WTC11 (cell line): ENCODE measurements at regions not wholly inside any gene's neighbourhood (a gene's known extent, or its start where the extent isn't known, plus 50 kb on each side); places are given as distances from the start of the nearest gene placed in this dataset.

Experiments
- ATAC-seq: fragments of 200-7000 bp; cut with Tn5 transposase; 2 replicates; pipeline ENCODE4 v1.10.0; 2021; ENCODE audit warnings: mild to moderate bottlenecking, moderate library complexity
- CTCF ChIA-PET: fragments of 300-600 bp; sonication (Branson Sonifier 250); formaldehyde crosslinking; loops from one replicate; lab custom pipeline; 2021; ENCODE audit warnings: antibody characterized with exemption; lab: Charles Lee
- POLR2A ChIA-PET: fragments of 350-600 bp; sonication (Branson Sonifier 250); formaldehyde crosslinking; loops from one replicate; lab custom pipeline; 2021; ENCODE audit warnings: antibody characterized with exemption; lab: Charles Lee
- DNase-seq: peaks from one replicate; pipeline ENCODE4 v3.0.0; 2021; ENCODE audit warnings: low spot score
- H3K27ac Mint-ChIP-seq: 2 replicates; pipeline ENCODE4 v1.8.0; 2021; ENCODE audit warnings: mixed read lengths
- H3K27me3 Mint-ChIP-seq: 2 replicates; pipeline ENCODE4 v1.8.0; 2021; ENCODE audit warnings: low read depth, mild to moderate bottlenecking, moderate library complexity, mixed read lengths
- H3K36me3 Mint-ChIP-seq: 2 replicates; pipeline ENCODE4 v1.8.0; 2021; ENCODE audit warnings: mixed read lengths
- H3K4me1 Mint-ChIP-seq: 2 replicates; pipeline ENCODE4 v1.8.0; 2022; ENCODE audit warnings: mixed read lengths
- H3K4me3 Mint-ChIP-seq: 2 replicates; pipeline ENCODE4 v1.8.0; 2021; ENCODE audit warnings: mild to moderate bottlenecking, moderate library complexity, mixed read lengths
- H3K9me3 Mint-ChIP-seq: 2 replicates; pipeline ENCODE4 v1.8.0; 2021; ENCODE audit warnings: mixed read lengths
- ETV6 ChIP-seq: sonication (generic); formaldehyde crosslinking; IDR thresholded peaks from 2 replicates; pipeline ENCODE4 v1.8.1; 2022; ENCODE audit warnings: mild to moderate bottlenecking, missing genetic modification reagents
- IRF2 ChIP-seq: sonication (generic); formaldehyde crosslinking; IDR thresholded peaks from 2 replicates; pipeline ENCODE4 v1.8.0; 2022; ENCODE audit warnings: low read depth, missing genetic modification reagents, borderline replicate concordance
- JAZF1 ChIP-seq: fragments of 250-450 bp; sonication (Bioruptor Pico); IDR thresholded peaks from 2 replicates; pipeline ENCODE4 v1.9.0; 2021; ENCODE audit warnings: moderate library complexity, mild to moderate bottlenecking, inconsistent platforms
- KAT7 ChIP-seq: sonication (generic); formaldehyde crosslinking; IDR thresholded peaks from 2 replicates; pipeline ENCODE4 v1.8.1; 2023; ENCODE audit warnings: missing genetic modification reagents, mild to moderate bottlenecking, borderline replicate concordance
- MYBL2 ChIP-seq: sonication (generic); formaldehyde crosslinking; IDR thresholded peaks from 2 replicates; pipeline ENCODE4 v1.8.1; 2023; ENCODE audit warnings: mild to moderate bottlenecking, moderate library complexity, missing genetic modification reagents
- NR3C1 ChIP-seq: sonication (generic); formaldehyde crosslinking; conservative IDR thresholded peaks from 2 replicates; pipeline ENCODE4 v1.8.1; 2023; ENCODE audit warnings: low read depth, mild to moderate bottlenecking, missing genetic modification reagents
- SMAD4 ChIP-seq: sonication (generic); formaldehyde crosslinking; IDR thresholded peaks from 2 replicates; pipeline ENCODE4 v1.8.0; 2022; ENCODE audit warnings: mild to moderate bottlenecking, missing genetic modification reagents
- TEAD4 ChIP-seq: sonication (generic); formaldehyde crosslinking; IDR thresholded peaks from 2 replicates; pipeline ENCODE4 v1.8.0; 2022; ENCODE audit warnings: mild to moderate bottlenecking, missing genetic modification reagents
- ZNF416 ChIP-seq: fragments of 250-450 bp; sonication (Bioruptor Pico); IDR thresholded peaks from 2 replicates; pipeline ENCODE4 v1.9.0; 2021; ENCODE audit warnings: mild to moderate bottlenecking, inconsistent platforms
- TF ChIP-seq, protein P1 (sequence below): sonication (generic); formaldehyde crosslinking; IDR thresholded peaks from 2 replicates; pipeline ENCODE4 v1.8.0; 2023; ENCODE audit warnings: mild to moderate bottlenecking, missing genetic modification reagents
- TF ChIP-seq, protein P2 (sequence below): sonication (generic); formaldehyde crosslinking; IDR thresholded peaks from 2 replicates; pipeline ENCODE4 v1.8.1; 2022; ENCODE audit warnings: mild to moderate bottlenecking, missing genetic modification reagents, moderate library complexity, borderline replicate concordance
- TF ChIP-seq, protein P3 (sequence below): sonication (generic); formaldehyde crosslinking; IDR thresholded peaks from 2 replicates; pipeline ENCODE4 v1.8.1; 2023; ENCODE audit warnings: mild to moderate bottlenecking, missing genetic modification reagents, moderate library complexity
- TF ChIP-seq, protein P4 (sequence below): fragments of 250-450 bp; sonication (Bioruptor Pico); IDR thresholded peaks from 2 replicates; pipeline ENCODE4 v1.8.0; 2021; ENCODE audit warnings: mild to moderate bottlenecking
- TF ChIP-seq, protein P5 (sequence below): sonication (generic); formaldehyde crosslinking; IDR thresholded peaks from 2 replicates; pipeline ENCODE4 v1.8.0; 2022; ENCODE audit warnings: mild to moderate bottlenecking, missing genetic modification reagents
- TF ChIP-seq, protein P6 (sequence below): sonication (generic); formaldehyde crosslinking; conservative IDR thresholded peaks from 2 replicates; pipeline ENCODE4 v1.8.1; 2022; ENCODE audit warnings: mild to moderate bottlenecking, missing genetic modification reagents
- TF ChIP-seq, protein P7 (sequence below): sonication (generic); formaldehyde crosslinking; IDR thresholded peaks from 2 replicates; pipeline ENCODE4 v1.8.0; 2023; ENCODE audit warnings: missing genetic modification reagents, mild to moderate bottlenecking, borderline replicate concordance
- TF ChIP-seq, protein P8 (sequence below): sonication (generic); formaldehyde crosslinking; IDR thresholded peaks from 2 replicates; pipeline ENCODE4 v1.8.1; 2023; ENCODE audit warnings: mild to moderate bottlenecking, missing genetic modification reagents, moderate library complexity

DNA sequence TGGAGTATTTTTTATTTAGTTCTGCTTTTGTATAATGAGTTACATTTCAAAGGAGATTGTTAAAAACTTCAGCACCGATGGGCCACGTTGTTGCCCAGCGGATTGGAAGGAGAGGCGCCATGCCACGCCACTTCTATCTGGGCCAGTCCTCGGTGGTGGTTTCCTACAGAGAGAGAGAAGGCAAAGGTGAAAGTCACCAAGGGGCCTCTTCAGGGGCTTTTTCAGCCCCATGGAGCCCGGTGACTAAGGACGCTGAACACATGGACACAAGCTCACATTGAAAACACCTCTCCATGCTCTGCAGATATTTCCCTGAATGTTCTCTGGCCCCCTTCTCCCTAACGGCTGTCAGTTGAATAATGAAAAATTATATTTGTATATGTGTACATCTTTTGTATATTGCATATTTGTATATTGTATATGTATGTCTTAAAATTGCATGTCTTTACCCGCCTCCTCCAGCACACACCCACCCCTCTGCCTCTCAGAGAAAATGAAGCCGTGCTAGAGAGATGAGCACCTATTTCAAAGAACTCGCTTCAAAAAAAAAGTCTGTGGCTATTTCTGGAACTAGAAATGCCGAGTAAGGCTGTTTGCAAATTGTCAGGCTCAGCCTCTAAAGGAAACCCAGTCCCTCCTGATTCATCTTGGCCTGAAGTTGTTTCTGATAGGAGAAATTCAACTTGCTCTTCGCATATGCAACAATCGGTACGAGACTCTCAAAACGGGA lies 91.9 kb upstream of the CDH4 start:
- no peak for ATAC-seq
- H3K27me3 Mint-ChIP-seq = peaks cover 77% of the 10 kb centered on the region
- CTCF ChIA-PET = interaction anchor here (0.6 kb wide), 1 partner anchor 1709 kb away, joined by 3 read pairs; no protein-coding TSS in a partner anchor
- H3K4me3 Mint-ChIP-seq = no peak overlapping the region
- no peak overlapping the region for H3K27ac Mint-ChIP-seq
- H3K9me3 Mint-ChIP-seq = peaks cover 20% of the 10 kb centered on the region
- no peak for DNase-seq
- TF ChIP-seq, protein P1, sequence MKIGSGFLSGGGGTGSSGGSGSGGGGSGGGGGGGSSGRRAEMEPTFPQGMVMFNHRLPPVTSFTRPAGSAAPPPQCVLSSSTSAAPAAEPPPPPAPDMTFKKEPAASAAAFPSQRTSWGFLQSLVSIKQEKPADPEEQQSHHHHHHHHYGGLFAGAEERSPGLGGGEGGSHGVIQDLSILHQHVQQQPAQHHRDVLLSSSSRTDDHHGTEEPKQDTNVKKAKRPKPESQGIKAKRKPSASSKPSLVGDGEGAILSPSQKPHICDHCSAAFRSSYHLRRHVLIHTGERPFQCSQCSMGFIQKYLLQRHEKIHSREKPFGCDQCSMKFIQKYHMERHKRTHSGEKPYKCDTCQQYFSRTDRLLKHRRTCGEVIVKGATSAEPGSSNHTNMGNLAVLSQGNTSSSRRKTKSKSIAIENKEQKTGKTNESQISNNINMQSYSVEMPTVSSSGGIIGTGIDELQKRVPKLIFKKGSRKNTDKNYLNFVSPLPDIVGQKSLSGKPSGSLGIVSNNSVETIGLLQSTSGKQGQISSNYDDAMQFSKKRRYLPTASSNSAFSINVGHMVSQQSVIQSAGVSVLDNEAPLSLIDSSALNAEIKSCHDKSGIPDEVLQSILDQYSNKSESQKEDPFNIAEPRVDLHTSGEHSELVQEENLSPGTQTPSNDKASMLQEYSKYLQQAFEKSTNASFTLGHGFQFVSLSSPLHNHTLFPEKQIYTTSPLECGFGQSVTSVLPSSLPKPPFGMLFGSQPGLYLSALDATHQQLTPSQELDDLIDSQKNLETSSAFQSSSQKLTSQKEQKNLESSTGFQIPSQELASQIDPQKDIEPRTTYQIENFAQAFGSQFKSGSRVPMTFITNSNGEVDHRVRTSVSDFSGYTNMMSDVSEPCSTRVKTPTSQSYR (CRISPR knock-in tag) = no peak
- no peak for TF ChIP-seq MYBL2 (CRISPR knock-in tag)
- no peak for TF ChIP-seq KAT7 (CRISPR knock-in tag)
- no peak for TF ChIP-seq SMAD4 (CRISPR knock-in tag)
- TF ChIP-seq ZNF416 (CRISPR knock-in tag) = no peak
- TF ChIP-seq, protein P2, sequence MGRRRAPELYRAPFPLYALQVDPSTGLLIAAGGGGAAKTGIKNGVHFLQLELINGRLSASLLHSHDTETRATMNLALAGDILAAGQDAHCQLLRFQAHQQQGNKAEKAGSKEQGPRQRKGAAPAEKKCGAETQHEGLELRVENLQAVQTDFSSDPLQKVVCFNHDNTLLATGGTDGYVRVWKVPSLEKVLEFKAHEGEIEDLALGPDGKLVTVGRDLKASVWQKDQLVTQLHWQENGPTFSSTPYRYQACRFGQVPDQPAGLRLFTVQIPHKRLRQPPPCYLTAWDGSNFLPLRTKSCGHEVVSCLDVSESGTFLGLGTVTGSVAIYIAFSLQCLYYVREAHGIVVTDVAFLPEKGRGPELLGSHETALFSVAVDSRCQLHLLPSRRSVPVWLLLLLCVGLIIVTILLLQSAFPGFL (CRISPR knock-in tag) = no peak
- TF ChIP-seq, protein P3, sequence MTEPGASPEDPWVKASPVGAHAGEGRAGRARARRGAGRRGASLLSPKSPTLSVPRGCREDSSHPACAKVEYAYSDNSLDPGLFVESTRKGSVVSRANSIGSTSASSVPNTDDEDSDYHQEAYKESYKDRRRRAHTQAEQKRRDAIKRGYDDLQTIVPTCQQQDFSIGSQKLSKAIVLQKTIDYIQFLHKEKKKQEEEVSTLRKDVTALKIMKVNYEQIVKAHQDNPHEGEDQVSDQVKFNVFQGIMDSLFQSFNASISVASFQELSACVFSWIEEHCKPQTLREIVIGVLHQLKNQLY (CRISPR knock-in tag) = no peak
- TF ChIP-seq, protein P4, sequence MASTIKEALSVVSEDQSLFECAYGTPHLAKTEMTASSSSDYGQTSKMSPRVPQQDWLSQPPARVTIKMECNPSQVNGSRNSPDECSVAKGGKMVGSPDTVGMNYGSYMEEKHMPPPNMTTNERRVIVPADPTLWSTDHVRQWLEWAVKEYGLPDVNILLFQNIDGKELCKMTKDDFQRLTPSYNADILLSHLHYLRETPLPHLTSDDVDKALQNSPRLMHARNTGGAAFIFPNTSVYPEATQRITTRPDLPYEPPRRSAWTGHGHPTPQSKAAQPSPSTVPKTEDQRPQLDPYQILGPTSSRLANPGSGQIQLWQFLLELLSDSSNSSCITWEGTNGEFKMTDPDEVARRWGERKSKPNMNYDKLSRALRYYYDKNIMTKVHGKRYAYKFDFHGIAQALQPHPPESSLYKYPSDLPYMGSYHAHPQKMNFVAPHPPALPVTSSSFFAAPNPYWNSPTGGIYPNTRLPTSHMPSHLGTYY (CRISPR knock-in tag) = no peak
- TF ChIP-seq JAZF1 (CRISPR knock-in tag) = no peak
- TF ChIP-seq NR3C1 (CRISPR knock-in tag) = no peak
- TF ChIP-seq, all 79 proteins: peak for 0
- POLR2A ChIA-PET = no interaction called here
- Mint-ChIP-seq H3K4me1 (0 out of 2 replicates have a peak, but pooled peaks cover 8% of the 10 kb centered on the region), H3K36me3 (no peaks in the 10 kb centered on the region)

DNA sequence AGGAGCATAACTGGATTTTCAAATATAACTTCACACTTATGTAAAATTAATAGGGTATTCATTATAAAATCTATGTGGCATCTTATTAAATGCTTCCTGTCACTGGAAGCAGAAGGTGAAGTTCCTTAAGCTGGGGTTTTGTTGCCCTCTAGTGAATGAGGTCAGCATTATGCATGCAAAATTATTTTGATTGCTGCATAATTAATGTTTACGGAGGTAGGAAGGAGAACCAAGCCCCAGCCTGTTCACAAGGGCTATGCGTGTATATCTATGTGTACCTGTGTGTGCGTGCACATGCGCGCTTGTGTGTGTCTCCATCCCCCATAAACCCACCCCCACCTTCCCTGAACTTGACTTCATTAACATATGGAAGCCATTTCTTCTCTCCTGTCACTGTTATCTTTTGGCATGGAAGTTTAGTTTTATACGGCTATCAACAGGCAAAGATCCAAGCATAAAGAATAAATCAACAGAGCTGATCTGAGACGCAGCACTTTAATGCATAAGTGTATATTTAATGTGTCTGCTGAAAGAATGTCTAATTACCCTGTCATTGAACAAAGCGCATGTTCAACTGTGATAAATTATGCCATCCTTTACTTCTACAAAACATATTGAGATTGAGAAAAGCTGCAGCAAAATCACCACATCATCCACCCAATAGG lies 90.2 kb upstream of the CDH4 start:
- H3K36me3 Mint-ChIP-seq = no peaks in the 10 kb centered on the region
- peaks cover 80% of the 10 kb centered on the region for H3K27me3 Mint-ChIP-seq
- no peak overlapping the region for H3K4me3 Mint-ChIP-seq
- no peak overlapping the region for H3K27ac Mint-ChIP-seq
- CTCF ChIA-PET = no interaction called here
- POLR2A ChIA-PET = no interaction called here
- peaks cover 20% of the 10 kb centered on the region for H3K9me3 Mint-ChIP-seq
- no peak for ATAC-seq
- DNase-seq = no peak
- H3K4me1 Mint-ChIP-seq = peaks cover 14% of the 10 kb centered on the region
- TF ChIP-seq TEAD4 (CRISPR knock-in tag) (no peak), IRF2 (CRISPR knock-in tag) (no peak), ETV6 (CRISPR knock-in tag) (no peak), ZNF416 (CRISPR knock-in tag) (no peak)
- TF ChIP-seq, protein P5, sequence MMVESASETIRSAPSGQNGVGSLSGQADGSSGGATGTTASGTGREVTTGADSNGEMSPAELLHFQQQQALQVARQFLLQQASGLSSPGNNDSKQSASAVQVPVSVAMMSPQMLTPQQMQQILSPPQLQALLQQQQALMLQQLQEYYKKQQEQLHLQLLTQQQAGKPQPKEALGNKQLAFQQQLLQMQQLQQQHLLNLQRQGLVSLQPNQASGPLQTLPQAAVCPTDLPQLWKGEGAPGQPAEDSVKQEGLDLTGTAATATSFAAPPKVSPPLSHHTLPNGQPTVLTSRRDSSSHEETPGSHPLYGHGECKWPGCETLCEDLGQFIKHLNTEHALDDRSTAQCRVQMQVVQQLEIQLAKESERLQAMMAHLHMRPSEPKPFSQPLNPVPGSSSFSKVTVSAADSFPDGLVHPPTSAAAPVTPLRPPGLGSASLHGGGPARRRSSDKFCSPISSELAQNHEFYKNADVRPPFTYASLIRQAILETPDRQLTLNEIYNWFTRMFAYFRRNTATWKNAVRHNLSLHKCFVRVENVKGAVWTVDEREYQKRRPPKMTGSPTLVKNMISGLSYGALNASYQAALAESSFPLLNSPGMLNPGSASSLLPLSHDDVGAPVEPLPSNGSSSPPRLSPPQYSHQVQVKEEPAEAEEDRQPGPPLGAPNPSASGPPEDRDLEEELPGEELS (CRISPR knock-in tag) = no peak
- TF ChIP-seq, protein P6, sequence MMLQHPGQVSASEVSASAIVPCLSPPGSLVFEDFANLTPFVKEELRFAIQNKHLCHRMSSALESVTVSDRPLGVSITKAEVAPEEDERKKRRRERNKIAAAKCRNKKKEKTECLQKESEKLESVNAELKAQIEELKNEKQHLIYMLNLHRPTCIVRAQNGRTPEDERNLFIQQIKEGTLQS (CRISPR knock-in tag) = no peak
- TF ChIP-seq, protein P7, sequence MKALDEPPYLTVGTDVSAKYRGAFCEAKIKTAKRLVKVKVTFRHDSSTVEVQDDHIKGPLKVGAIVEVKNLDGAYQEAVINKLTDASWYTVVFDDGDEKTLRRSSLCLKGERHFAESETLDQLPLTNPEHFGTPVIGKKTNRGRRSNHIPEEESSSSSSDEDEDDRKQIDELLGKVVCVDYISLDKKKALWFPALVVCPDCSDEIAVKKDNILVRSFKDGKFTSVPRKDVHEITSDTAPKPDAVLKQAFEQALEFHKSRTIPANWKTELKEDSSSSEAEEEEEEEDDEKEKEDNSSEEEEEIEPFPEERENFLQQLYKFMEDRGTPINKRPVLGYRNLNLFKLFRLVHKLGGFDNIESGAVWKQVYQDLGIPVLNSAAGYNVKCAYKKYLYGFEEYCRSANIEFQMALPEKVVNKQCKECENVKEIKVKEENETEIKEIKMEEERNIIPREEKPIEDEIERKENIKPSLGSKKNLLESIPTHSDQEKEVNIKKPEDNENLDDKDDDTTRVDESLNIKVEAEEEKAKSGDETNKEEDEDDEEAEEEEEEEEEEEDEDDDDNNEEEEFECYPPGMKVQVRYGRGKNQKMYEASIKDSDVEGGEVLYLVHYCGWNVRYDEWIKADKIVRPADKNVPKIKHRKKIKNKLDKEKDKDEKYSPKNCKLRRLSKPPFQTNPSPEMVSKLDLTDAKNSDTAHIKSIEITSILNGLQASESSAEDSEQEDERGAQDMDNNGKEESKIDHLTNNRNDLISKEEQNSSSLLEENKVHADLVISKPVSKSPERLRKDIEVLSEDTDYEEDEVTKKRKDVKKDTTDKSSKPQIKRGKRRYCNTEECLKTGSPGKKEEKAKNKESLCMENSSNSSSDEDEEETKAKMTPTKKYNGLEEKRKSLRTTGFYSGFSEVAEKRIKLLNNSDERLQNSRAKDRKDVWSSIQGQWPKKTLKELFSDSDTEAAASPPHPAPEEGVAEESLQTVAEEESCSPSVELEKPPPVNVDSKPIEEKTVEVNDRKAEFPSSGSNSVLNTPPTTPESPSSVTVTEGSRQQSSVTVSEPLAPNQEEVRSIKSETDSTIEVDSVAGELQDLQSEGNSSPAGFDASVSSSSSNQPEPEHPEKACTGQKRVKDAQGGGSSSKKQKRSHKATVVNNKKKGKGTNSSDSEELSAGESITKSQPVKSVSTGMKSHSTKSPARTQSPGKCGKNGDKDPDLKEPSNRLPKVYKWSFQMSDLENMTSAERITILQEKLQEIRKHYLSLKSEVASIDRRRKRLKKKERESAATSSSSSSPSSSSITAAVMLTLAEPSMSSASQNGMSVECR = no peak
- TF ChIP-seq, protein P4 (CRISPR knock-in tag) = no peak
- TF ChIP-seq, protein P8, sequence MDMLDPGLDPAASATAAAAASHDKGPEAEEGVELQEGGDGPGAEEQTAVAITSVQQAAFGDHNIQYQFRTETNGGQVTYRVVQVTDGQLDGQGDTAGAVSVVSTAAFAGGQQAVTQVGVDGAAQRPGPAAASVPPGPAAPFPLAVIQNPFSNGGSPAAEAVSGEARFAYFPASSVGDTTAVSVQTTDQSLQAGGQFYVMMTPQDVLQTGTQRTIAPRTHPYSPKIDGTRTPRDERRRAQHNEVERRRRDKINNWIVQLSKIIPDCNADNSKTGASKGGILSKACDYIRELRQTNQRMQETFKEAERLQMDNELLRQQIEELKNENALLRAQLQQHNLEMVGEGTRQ (CRISPR knock-in tag) = no peak
